K562 (cell line): ENCODE measurements at regions not wholly inside any gene's neighbourhood (a gene's known extent, or its start where the extent isn't known, plus 50 kb on each side); places are given as distances from the start of the nearest gene placed in this dataset.

Experiments used
- ZBTB26 ChIP-seq: fragments of 450-650 bp; formaldehyde crosslinking; IDR thresholded peaks from 2 replicates; pipeline ENCODE4 v1.4.0; 2022; ENCODE audit warnings: missing genetic modification characterization
- ZNF407 ChIP-seq: fragments of 450-650 bp; IDR thresholded peaks from 2 replicates; pipeline ENCODE4 v1.6.1; 2016; ENCODE audit warnings: low read depth
- TF ChIP-seq, protein P1 (sequence below), 2 experiments: fragments of 450-650 bp; IDR thresholded peaks; 2 replicates each; pipeline ENCODE4 v1.6.1; 2018; ENCODE audit warnings: mild to moderate bottlenecking in 2 of 2, low read depth in 1 of 2; ENCODE audit not compliant: partially characterized antibody in 2 of 2

- TF ChIP-seq, protein P1, sequence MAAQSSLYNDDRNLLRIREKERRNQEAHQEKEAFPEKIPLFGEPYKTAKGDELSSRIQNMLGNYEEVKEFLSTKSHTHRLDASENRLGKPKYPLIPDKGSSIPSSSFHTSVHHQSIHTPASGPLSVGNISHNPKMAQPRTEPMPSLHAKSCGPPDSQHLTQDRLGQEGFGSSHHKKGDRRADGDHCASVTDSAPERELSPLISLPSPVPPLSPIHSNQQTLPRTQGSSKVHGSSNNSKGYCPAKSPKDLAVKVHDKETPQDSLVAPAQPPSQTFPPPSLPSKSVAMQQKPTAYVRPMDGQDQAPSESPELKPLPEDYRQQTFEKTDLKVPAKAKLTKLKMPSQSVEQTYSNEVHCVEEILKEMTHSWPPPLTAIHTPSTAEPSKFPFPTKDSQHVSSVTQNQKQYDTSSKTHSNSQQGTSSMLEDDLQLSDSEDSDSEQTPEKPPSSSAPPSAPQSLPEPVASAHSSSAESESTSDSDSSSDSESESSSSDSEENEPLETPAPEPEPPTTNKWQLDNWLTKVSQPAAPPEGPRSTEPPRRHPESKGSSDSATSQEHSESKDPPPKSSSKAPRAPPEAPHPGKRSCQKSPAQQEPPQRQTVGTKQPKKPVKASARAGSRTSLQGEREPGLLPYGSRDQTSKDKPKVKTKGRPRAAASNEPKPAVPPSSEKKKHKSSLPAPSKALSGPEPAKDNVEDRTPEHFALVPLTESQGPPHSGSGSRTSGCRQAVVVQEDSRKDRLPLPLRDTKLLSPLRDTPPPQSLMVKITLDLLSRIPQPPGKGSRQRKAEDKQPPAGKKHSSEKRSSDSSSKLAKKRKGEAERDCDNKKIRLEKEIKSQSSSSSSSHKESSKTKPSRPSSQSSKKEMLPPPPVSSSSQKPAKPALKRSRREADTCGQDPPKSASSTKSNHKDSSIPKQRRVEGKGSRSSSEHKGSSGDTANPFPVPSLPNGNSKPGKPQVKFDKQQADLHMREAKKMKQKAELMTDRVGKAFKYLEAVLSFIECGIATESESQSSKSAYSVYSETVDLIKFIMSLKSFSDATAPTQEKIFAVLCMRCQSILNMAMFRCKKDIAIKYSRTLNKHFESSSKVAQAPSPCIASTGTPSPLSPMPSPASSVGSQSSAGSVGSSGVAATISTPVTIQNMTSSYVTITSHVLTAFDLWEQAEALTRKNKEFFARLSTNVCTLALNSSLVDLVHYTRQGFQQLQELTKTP (IDR thresholded peaks at IDR 0.05; ENCODE audit: low read depth in 1 of 2, partially characterized antibody in 2 of 2): no peak
- TF ChIP-seq ZBTB26 (CRISPR knock-in tag): no peak
- no peak for TF ChIP-seq ZNF407
These were observed 2213.9 kb upstream of the PCDH20 start (continued) for GRCh38 chr13:63629591-63629990.
